Astrocyte (in vitro differentiated cells and primary cell): ENCODE measurements at regions not wholly inside any gene's neighbourhood (a gene's known extent, or its start where the extent isn't known, plus 50 kb on each side); places are given as distances from the start of the nearest gene placed in this dataset.

Source experiments
- DNase-seq: peaks from one replicate; pipeline ENCODE4 v3.0.0-alpha.2; 2010; ENCODE audit warnings: low read depth
- FAIRE-seq: peaks from 2 replicates; lab custom pipeline; 2011; peaks lifted over from hg19 to GRCh38; lab: Jason Lieb, UNC
- H2AFZ ChIP-seq: 2 replicates; pipeline ENCODE4 v1.6.0; 2012; ENCODE audit warnings: low read depth, low read length, inconsistent platforms
- H3K27ac ChIP-seq: 2 replicates; pipeline ENCODE4 v1.5.1; 2011; ENCODE audit warnings: low read depth, low read length, inconsistent platforms
- H3K27me3 ChIP-seq: 2 replicates; pipeline ENCODE4 v1.6.0; 2011; ENCODE audit warnings: low read length, inconsistent platforms; ENCODE audit not compliant: insufficient read depth
- H3K36me3 ChIP-seq: 2 replicates; pipeline ENCODE4 v1.5.1; 2011; ENCODE audit warnings: low read length, inconsistent platforms; ENCODE audit not compliant: insufficient read depth
- H3K4me1 ChIP-seq: 2 replicates; pipeline ENCODE4 v1.5.1; 2011; ENCODE audit warnings: low read length, inconsistent platforms; ENCODE audit not compliant: insufficient read depth
- H3K4me2 ChIP-seq: 2 replicates; pipeline ENCODE4 v1.6.0; 2012; ENCODE audit warnings: low read length, inconsistent platforms
- H3K4me3 ChIP-seq: 2 replicates; pipeline ENCODE4 v1.5.1; 2011; ENCODE audit warnings: low read depth, mild to moderate bottlenecking, low read length, inconsistent platforms; ENCODE audit not compliant: insufficient read depth
- H3K79me2 ChIP-seq: 2 replicates; pipeline ENCODE4 v1.6.0; 2012; ENCODE audit warnings: mild to moderate bottlenecking, low read length, inconsistent platforms; ENCODE audit not compliant: insufficient read depth
- H3K9ac ChIP-seq: 2 replicates; pipeline ENCODE4 v1.6.0; 2012; ENCODE audit warnings: mild to moderate bottlenecking, low read length, inconsistent platforms
- H3K9me3 ChIP-seq: 2 replicates; pipeline ENCODE4 v1.5.1; 2012; ENCODE audit warnings: low read depth, mild to moderate bottlenecking, low read length, inconsistent platforms; ENCODE audit not compliant: insufficient read depth
- H4K20me1 ChIP-seq: 2 replicates; pipeline ENCODE4 v1.6.0; 2012; ENCODE audit warnings: low read length, inconsistent platforms; ENCODE audit not compliant: insufficient read depth
- H3K27ac Mint-ChIP-seq: one replicate; pipeline ENCODE4 v1.8.0; 2021; ENCODE audit warnings: mild to moderate bottlenecking, mixed read lengths; ENCODE audit not compliant: unreplicated experiment
- H3K27me3 Mint-ChIP-seq: one replicate; pipeline ENCODE4 v1.8.0; 2021; ENCODE audit warnings: low read depth, mixed read lengths; ENCODE audit not compliant: unreplicated experiment
- H3K36me3 Mint-ChIP-seq: one replicate; pipeline ENCODE4 v1.8.0; 2021; ENCODE audit warnings: low read depth, mixed read lengths; ENCODE audit not compliant: unreplicated experiment
- H3K4me1 Mint-ChIP-seq: one replicate; pipeline ENCODE4 v1.8.0; 2021; ENCODE audit warnings: low read depth, mixed read lengths; ENCODE audit not compliant: unreplicated experiment
- H3K4me3 Mint-ChIP-seq: one replicate; pipeline ENCODE4 v1.8.0; 2021; ENCODE audit warnings: mild to moderate bottlenecking, moderate library complexity, mixed read lengths; ENCODE audit not compliant: unreplicated experiment
- H3K9me3 Mint-ChIP-seq: one replicate; pipeline ENCODE4 v1.8.0; 2021; ENCODE audit warnings: mild to moderate bottlenecking, mixed read lengths; ENCODE audit not compliant: unreplicated experiment
- CTCF ChIP-seq: IDR thresholded peaks from 2 replicates; pipeline ENCODE4 v1.5.1; 2011; ENCODE audit warnings: low read depth, mild to moderate bottlenecking, inconsistent platforms, low read length, moderate library complexity; ENCODE audit not compliant: insufficient read depth
- EZH2 ChIP-seq: IDR thresholded peaks from 2 replicates; pipeline ENCODE4 v1.6.1; 2012; ENCODE audit warnings: mild to moderate bottlenecking, low read length, inconsistent platforms; ENCODE audit not compliant: insufficient read depth

- H3K4me3 Mint-ChIP-seq: no peak overlapping the region
- Histone ChIP-seq H3K36me3 (no peaks in the 10 kb centered on the region), H3K9me3 (no peaks in the 10 kb centered on the region), H3K79me2 (no peaks in the 10 kb centered on the region), H3K9ac (no peak overlapping the region), H3K4me1 (no peaks in the 10 kb centered on the region), H4K20me1 (no peaks in the 10 kb centered on the region), H3K4me3 (no peak overlapping the region), H3K27me3 (no peaks in the 10 kb centered on the region), H3K4me2 (no peak overlapping the region), H3K27ac (no peak overlapping the region), H2AFZ (no peak overlapping the region)
- no peaks in the 10 kb centered on the region for H3K9me3 Mint-ChIP-seq
- FAIRE-seq (no peak), DNase-seq (no peak)
- H3K27me3 Mint-ChIP-seq: no peaks in the 10 kb centered on the region
- H3K27ac Mint-ChIP-seq: no peak overlapping the region
- peaks cover 1% of the 10 kb centered on the region for H3K4me1 Mint-ChIP-seq
- TF ChIP-seq CTCF (no peak), EZH2 (no peak)
- H3K36me3 Mint-ChIP-seq: no peaks in the 10 kb centered on the region
These were observed 215.2 kb upstream of the ROBO2 start for GRCh38 chr3:76824658-76825240.

DNA sequence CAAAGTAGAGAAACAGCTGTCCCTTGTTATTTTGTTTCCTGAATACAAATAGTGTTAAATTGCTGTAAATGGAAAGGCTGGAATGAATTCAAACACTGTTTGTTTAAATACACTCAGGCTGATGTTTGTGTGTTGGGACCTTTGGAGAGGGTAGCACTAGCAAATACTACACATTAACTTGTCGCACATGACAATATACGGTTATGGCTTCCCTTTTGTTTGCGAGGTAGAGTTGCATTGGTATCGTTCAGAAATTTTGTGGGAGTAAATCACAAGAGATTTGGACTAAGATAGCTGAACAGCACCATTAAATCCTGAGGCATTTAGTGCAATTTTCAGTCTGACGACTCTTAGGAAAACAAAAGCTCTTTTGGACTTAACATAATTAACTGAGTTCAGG lies 213.0 kb upstream of the ROBO2 start:
- no peak for DNase-seq
- no peak overlapping the region for H3K4me2 ChIP-seq
- no peak overlapping the region for H2AFZ ChIP-seq
- H3K9ac ChIP-seq: no peak overlapping the region
- no peaks in the 10 kb centered on the region for H3K27me3 ChIP-seq
- no peak overlapping the region for H3K4me3 ChIP-seq
- H3K4me1 ChIP-seq: no peaks in the 10 kb centered on the region
- no peaks in the 10 kb centered on the region for H3K36me3 Mint-ChIP-seq
- H3K4me3 Mint-ChIP-seq: no peak overlapping the region
- H3K27ac Mint-ChIP-seq: no peak overlapping the region
- peaks cover 1% of the 10 kb centered on the region for H3K4me1 Mint-ChIP-seq
- no peaks in the 10 kb centered on the region for H3K9me3 Mint-ChIP-seq
- TF ChIP-seq EZH2: no peak
- TF ChIP-seq CTCF: no peak
- no peaks in the 10 kb centered on the region for H3K27me3 Mint-ChIP-seq
- no peaks in the 10 kb centered on the region for H3K79me2 ChIP-seq
- no peak for FAIRE-seq
- H4K20me1 ChIP-seq: no peaks in the 10 kb centered on the region
- no peak overlapping the region for H3K27ac ChIP-seq
- H3K36me3 ChIP-seq: no peaks in the 10 kb centered on the region
- H3K9me3 ChIP-seq: no peaks in the 10 kb centered on the region

DNA sequence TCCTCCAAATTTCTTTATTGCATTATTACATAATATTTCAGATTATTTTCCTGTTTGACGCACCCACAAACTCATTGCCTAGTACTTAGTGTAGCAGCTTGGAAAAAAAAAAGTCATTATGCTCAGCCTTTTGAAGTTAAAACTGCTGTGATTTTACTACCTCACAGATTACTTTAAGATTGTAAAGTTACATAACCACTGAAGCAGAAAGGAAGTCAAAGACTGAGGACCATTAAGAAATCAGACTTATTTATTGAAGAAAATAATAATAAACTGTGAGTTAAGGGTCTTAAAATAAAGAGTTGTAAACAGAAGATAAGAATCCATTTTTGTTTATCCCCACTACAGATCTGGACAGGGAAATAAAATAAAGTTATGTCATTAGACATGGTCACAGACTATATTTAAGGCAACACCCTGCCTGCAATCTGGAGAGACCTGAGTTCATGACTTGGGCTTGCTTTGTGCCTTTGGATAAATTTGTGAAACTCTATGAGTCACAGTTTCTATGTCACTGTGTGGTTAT lies 212.1 kb upstream of the ROBO2 start:
- H3K36me3 ChIP-seq: no peaks in the 10 kb centered on the region
- TF ChIP-seq CTCF (no peak), EZH2 (no peak)
- no peak overlapping the region for H3K27ac Mint-ChIP-seq
- H3K4me1 ChIP-seq: no peaks in the 10 kb centered on the region
- no peaks in the 10 kb centered on the region for H3K27me3 Mint-ChIP-seq
- no peak overlapping the region for H3K27ac ChIP-seq
- no peak for FAIRE-seq
- H3K9ac ChIP-seq: no peak overlapping the region
- H3K9me3 Mint-ChIP-seq: no peaks in the 10 kb centered on the region
- H3K4me3 ChIP-seq: no peak overlapping the region
- no peak overlapping the region for H3K4me3 Mint-ChIP-seq
- no peaks in the 10 kb centered on the region for H3K9me3 ChIP-seq
- no peaks in the 10 kb centered on the region for H3K36me3 Mint-ChIP-seq
- peaks cover 1% of the 10 kb centered on the region for H3K4me1 Mint-ChIP-seq
- H3K27me3 ChIP-seq: no peaks in the 10 kb centered on the region
- no peaks in the 10 kb centered on the region for H4K20me1 ChIP-seq
- no peak overlapping the region for H3K4me2 ChIP-seq
- no peak for DNase-seq
- H2AFZ ChIP-seq: no peak overlapping the region
- H3K79me2 ChIP-seq: no peaks in the 10 kb centered on the region
